ENCODE measurements at regions not wholly inside any gene's neighbourhood (a gene's known extent, or its start where the extent isn't known, plus 50 kb on each side); places are given as distances from the start of the nearest gene placed in this dataset.

- CTCF ChIA-PET: no interaction called here
- POLR2A ChIA-PET: no interaction called here
- no peak overlapping the region for H3K27ac ChIP-seq (ENCODE audit: low read depth, low read length)
- H3K9me3 ChIP-seq (ENCODE audit: control insufficient read depth, insufficient read depth, low read length): no peaks in the 10 kb centered on the region
- peaks cover 32% of the 10 kb centered on the region for H3K27me3 ChIP-seq (ENCODE audit: control insufficient read depth, insufficient read depth, low read length)
- TF ChIP-seq, protein P1, sequence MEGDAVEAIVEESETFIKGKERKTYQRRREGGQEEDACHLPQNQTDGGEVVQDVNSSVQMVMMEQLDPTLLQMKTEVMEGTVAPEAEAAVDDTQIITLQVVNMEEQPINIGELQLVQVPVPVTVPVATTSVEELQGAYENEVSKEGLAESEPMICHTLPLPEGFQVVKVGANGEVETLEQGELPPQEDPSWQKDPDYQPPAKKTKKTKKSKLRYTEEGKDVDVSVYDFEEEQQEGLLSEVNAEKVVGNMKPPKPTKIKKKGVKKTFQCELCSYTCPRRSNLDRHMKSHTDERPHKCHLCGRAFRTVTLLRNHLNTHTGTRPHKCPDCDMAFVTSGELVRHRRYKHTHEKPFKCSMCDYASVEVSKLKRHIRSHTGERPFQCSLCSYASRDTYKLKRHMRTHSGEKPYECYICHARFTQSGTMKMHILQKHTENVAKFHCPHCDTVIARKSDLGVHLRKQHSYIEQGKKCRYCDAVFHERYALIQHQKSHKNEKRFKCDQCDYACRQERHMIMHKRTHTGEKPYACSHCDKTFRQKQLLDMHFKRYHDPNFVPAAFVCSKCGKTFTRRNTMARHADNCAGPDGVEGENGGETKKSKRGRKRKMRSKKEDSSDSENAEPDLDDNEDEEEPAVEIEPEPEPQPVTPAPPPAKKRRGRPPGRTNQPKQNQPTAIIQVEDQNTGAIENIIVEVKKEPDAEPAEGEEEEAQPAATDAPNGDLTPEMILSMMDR (IDR thresholded peaks at IDR 0.05; ENCODE audit: low read depth, low read length): no peak
- no peak for DNase-seq (ENCODE audit: low read depth, low spot score)
- no peak overlapping the region for H3K4me3 ChIP-seq (ENCODE audit: low read depth, low read length)
Observed at GRCh38 chr10:78147202-78147601, 113.5 kb downstream of the RPS24 start.

DNA sequence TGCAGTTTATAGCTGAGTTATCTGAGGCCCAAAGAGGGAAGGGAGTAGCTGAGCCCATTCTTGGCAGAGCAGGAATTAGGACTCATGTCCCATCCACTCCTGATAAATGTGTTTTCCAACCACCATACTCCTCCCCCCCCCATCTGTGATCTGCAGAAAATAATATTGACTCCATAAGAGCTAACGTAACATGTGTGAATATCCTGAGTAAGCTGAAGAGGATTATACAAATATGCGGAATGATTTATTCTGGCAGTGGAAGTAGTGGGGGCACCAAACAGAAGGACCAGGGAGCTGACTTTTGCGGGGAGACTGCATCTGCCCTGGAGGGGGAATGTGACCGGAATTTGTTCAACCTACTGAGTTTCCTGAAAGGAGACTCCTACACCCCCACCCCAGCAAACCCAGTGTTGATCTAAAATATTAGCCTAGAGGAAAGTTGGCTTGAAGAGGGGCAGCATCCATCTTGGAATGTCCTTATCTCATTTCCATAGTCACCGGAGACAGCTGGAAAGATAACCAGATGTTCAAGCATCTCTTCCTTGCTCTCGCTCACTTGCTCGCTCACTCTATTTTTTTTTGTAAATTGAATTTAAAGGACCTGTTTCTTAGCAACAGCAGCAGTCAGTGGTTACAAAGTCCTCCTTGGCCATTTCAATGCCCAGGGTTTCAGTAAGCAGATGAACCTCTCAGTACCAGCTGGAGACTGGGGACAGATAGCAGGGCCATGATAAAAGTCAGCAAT lies 114.7 kb downstream of the RPS24 start:
- TF ChIP-seq, protein P1 (IDR thresholded peaks at IDR 0.05; ENCODE audit: low read depth, low read length): no peak
- Histone ChIP-seq H3K27me3 (ENCODE audit: control insufficient read depth, insufficient read depth, low read length) (peaks cover 32% of the 10 kb centered on the region), H3K9me3 (ENCODE audit: control insufficient read depth, insufficient read depth, low read length) (no peaks in the 10 kb centered on the region), H3K4me3 (ENCODE audit: low read depth, low read length) (no peak overlapping the region), H3K27ac (ENCODE audit: low read depth, low read length) (no peak overlapping the region)
- no peak for DNase-seq (ENCODE audit: low read depth, low spot score)
- POLR2A ChIA-PET: no interaction called here
- CTCF ChIA-PET: no interaction called here

GRCh38 chr10:78148961-78149612 lies 115.4 kb downstream of the RPS24 start:
- TF ChIP-seq, protein P1 (IDR thresholded peaks at IDR 0.05; ENCODE audit: low read depth, low read length): no peak
- Histone ChIP-seq H3K4me3 (ENCODE audit: low read depth, low read length) (no peak overlapping the region), H3K27me3 (ENCODE audit: control insufficient read depth, insufficient read depth, low read length) (peaks cover 30% of the 10 kb centered on the region), H3K9me3 (ENCODE audit: control insufficient read depth, insufficient read depth, low read length) (no peaks in the 10 kb centered on the region), H3K27ac (ENCODE audit: low read depth, low read length) (no peak overlapping the region)
- CTCF ChIA-PET: no interaction called here
- POLR2A ChIA-PET: no interaction called here
- no peak for DNase-seq (ENCODE audit: low read depth, low spot score)

DNA sequence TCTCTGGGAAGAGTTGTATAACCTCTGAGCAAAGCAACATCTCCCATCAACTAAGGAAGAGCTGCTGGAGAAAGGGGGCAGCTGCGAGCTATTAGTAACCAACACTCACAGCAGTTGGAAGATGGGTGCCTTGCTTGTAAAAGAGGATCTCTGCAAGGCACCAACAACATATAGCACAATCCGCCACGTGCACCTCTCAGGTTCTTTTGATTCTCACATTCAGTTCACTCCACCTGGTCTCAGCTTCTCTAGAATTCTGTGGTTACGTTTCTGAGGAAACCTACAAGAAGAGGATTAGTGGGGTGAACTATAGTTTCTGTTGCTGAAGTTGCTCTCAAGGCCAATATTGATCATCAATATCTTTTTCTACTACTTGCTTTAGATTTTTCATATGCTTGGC lies 117.1 kb downstream of the RPS24 start:
- DNase-seq (ENCODE audit: low read depth, low spot score): no peak
- TF ChIP-seq, protein P1 (IDR thresholded peaks at IDR 0.05; ENCODE audit: low read depth, low read length): no peak
- POLR2A ChIA-PET: no interaction called here
- Histone ChIP-seq H3K9me3 (ENCODE audit: control insufficient read depth, insufficient read depth, low read length) (no peaks in the 10 kb centered on the region), H3K4me3 (ENCODE audit: low read depth, low read length) (no peak overlapping the region), H3K27me3 (ENCODE audit: control insufficient read depth, insufficient read depth, low read length) (peaks cover 32% of the 10 kb centered on the region), H3K27ac (ENCODE audit: low read depth, low read length) (no peak overlapping the region)
- CTCF ChIA-PET: no interaction called here

GRCh38 chr10:78155722-78156121 lies 122.1 kb downstream of the RPS24 start:
- no peak overlapping the region for H3K27ac ChIP-seq (ENCODE audit: low read depth, low read length)
- H3K27me3 ChIP-seq (ENCODE audit: control insufficient read depth, insufficient read depth, low read length): peaks cover 33% of the 10 kb centered on the region
- no peaks in the 10 kb centered on the region for H3K9me3 ChIP-seq (ENCODE audit: control insufficient read depth, insufficient read depth, low read length)
- TF ChIP-seq, protein P1 (IDR thresholded peaks at IDR 0.05; ENCODE audit: low read depth, low read length): no peak
- DNase-seq (ENCODE audit: low read depth, low spot score): no peak
- H3K4me3 ChIP-seq (ENCODE audit: low read depth, low read length): no peak overlapping the region
- POLR2A ChIA-PET: no interaction called here
- CTCF ChIA-PET: interaction anchor here (0.5 to 1.4 kb wide), 2 partner anchors 108 to 1046 kb away, joined by 3 to 5 read pairs; no protein-coding TSS in a partner anchor
